ENCODE measurements at regions not wholly inside any gene's neighbourhood (a gene's known extent, or its start where the extent isn't known, plus 50 kb on each side); places are given as distances from the start of the nearest gene placed in this dataset.

- DNase-seq (ENCODE audit: extremely low spot score): no peak
- H3K9me3 ChIP-seq: no peaks in the 10 kb centered on the region
- TF ChIP-seq POLR2A (IDR thresholded peaks at IDR 0.05; ENCODE audit: low read depth) (no peak), EP300 (IDR thresholded peaks at IDR 0.05) (no peak), CTCF (IDR thresholded peaks at IDR 0.05) (no peak), POLR2AphosphoS5 (IDR thresholded peaks at IDR 0.05) (no peak)
- no peaks in the 10 kb centered on the region for H3K27me3 ChIP-seq
- no peak overlapping the region for H3K27ac ChIP-seq (replicated peaks in 1 of 4)
- H3K4me3 ChIP-seq: no peak overlapping the region
- H3K36me3 ChIP-seq: no peaks in the 10 kb centered on the region
- 72% methylated on average over 2 of the region's 2 CpGs for WGBS
- H3K4me1 ChIP-seq: no peaks in the 10 kb centered on the region
- intact Hi-C loops (cut with DNase I): no loop called here
Observed at GRCh38 chr17:71380936-71381335, 739.9 kb upstream of the SOX9 start.

GRCh38 chr17:71383091-71383490 is 737.7 kb upstream of the SOX9 start:
- Histone ChIP-seq H3K36me3 (no peaks in the 10 kb centered on the region), H3K9me3 (no peaks in the 10 kb centered on the region), H3K27ac (replicated peaks in 1 of 4) (no peak overlapping the region), H3K4me3 (no peak overlapping the region), H3K27me3 (no peaks in the 10 kb centered on the region), H3K4me1 (no peaks in the 10 kb centered on the region)
- TF ChIP-seq POLR2AphosphoS5 (IDR thresholded peaks at IDR 0.05) (no peak), CTCF (IDR thresholded peaks at IDR 0.05) (no peak), POLR2A (IDR thresholded peaks at IDR 0.05; ENCODE audit: low read depth) (no peak), EP300 (IDR thresholded peaks at IDR 0.05) (no peak)
- intact Hi-C loops (cut with DNase I): no loop called here
- DNase-seq (ENCODE audit: extremely low spot score): no peak
- WGBS: 73% methylated on average over 2 of the region's 2 CpGs

- no peak overlapping the region for H3K4me3 ChIP-seq
- DNase-seq (ENCODE audit: extremely low spot score): peak; percentile 83
- no peaks in the 10 kb centered on the region for H3K9me3 ChIP-seq
- no peaks in the 10 kb centered on the region for H3K4me1 ChIP-seq
- no peaks in the 10 kb centered on the region for H3K27me3 ChIP-seq
- intact Hi-C loops (cut with DNase I): no loop called here
- H3K27ac ChIP-seq (replicated peaks in 1 of 4): no peak overlapping the region
- TF ChIP-seq CTCF (IDR thresholded peaks at IDR 0.05) (no peak), EP300 (IDR thresholded peaks at IDR 0.05) (no peak), POLR2A (IDR thresholded peaks at IDR 0.05; ENCODE audit: low read depth) (no peak), POLR2AphosphoS5 (IDR thresholded peaks at IDR 0.05) (no peak)
- H3K36me3 ChIP-seq: no peaks in the 10 kb centered on the region
Observed at GRCh38 chr17:71387456-71387855, 733.4 kb upstream of the SOX9 start.

- no peaks in the 10 kb centered on the region for H3K36me3 ChIP-seq
- no peak overlapping the region for H3K4me3 ChIP-seq
- no peak for DNase-seq (ENCODE audit: extremely low spot score)
- H3K27me3 ChIP-seq: no peaks in the 10 kb centered on the region
- H3K9me3 ChIP-seq: no peaks in the 10 kb centered on the region
- 88% methylated on average over 4 of the region's 4 CpGs for WGBS
- no peak for TF ChIP-seq POLR2A (IDR thresholded peaks at IDR 0.05; ENCODE audit: low read depth)
- no peak for TF ChIP-seq EP300 (IDR thresholded peaks at IDR 0.05)
- TF ChIP-seq CTCF (IDR thresholded peaks at IDR 0.05): no peak
- TF ChIP-seq POLR2AphosphoS5 (IDR thresholded peaks at IDR 0.05): no peak
- no peak overlapping the region for H3K27ac ChIP-seq (replicated peaks in 1 of 4)
- H3K4me1 ChIP-seq: no peaks in the 10 kb centered on the region
- intact Hi-C loops (cut with DNase I): no loop called here
Observed at GRCh38 chr17:71392715-71393567, 727.9 kb upstream of the SOX9 start.

GRCh38 chr17:71395901-71396300 is 724.9 kb upstream of the SOX9 start:
- Histone ChIP-seq H3K27ac (replicated peaks in 1 of 4) (no peak overlapping the region), H3K36me3 (no peaks in the 10 kb centered on the region), H3K4me3 (no peak overlapping the region), H3K27me3 (no peaks in the 10 kb centered on the region), H3K9me3 (no peaks in the 10 kb centered on the region), H3K4me1 (no peaks in the 10 kb centered on the region)
- 46% methylated on average over 2 of the region's 2 CpGs for WGBS
- DNase-seq (ENCODE audit: extremely low spot score): no peak
- TF ChIP-seq EP300 (IDR thresholded peaks at IDR 0.05) (no peak), POLR2A (IDR thresholded peaks at IDR 0.05; ENCODE audit: low read depth) (no peak), CTCF (IDR thresholded peaks at IDR 0.05) (no peak), POLR2AphosphoS5 (IDR thresholded peaks at IDR 0.05) (no peak)
- intact Hi-C loops (cut with DNase I): no loop called here
